ENCODE measurements at regions not wholly inside any gene's neighbourhood (a gene's known extent, or its start where the extent isn't known, plus 50 kb on each side); places are given as distances from the start of the nearest gene placed in this dataset.

GRCh38 chr6:132964101-132964867, 149.9 kb downstream of the RPS12 start:
- H3K27me3 Mint-ChIP-seq = peaks cover 2% of the 10 kb centered on the region
- TF ChIP-seq CTCF (IDR thresholded peaks at IDR 0.05; ENCODE audit: unreplicated experiment) = no peak
- peaks cover 5% of the 10 kb centered on the region for H3K4me1 Mint-ChIP-seq (ENCODE audit: low read depth)
- no peak overlapping the region for H3K4me3 Mint-ChIP-seq (ENCODE audit: low read depth)
- no peaks in the 10 kb centered on the region for H3K9me3 Mint-ChIP-seq (ENCODE audit: low read depth)
- no peaks in the 10 kb centered on the region for H3K36me3 Mint-ChIP-seq (ENCODE audit: insufficient read depth)
- no peak for DNase-seq (ENCODE audit: low spot score, unreplicated experiment)
- H3K27ac Mint-ChIP-seq = no peak overlapping the region

- H3K4me3 Mint-ChIP-seq (ENCODE audit: low read depth) = no peak overlapping the region
- TF ChIP-seq CTCF (IDR thresholded peaks at IDR 0.05; ENCODE audit: unreplicated experiment) = no peak
- no peak for DNase-seq (ENCODE audit: low spot score, unreplicated experiment)
- H3K9me3 Mint-ChIP-seq (ENCODE audit: low read depth) = no peaks in the 10 kb centered on the region
- H3K27me3 Mint-ChIP-seq = peaks cover 4% of the 10 kb centered on the region
- H3K27ac Mint-ChIP-seq = no peak overlapping the region
- H3K4me1 Mint-ChIP-seq (ENCODE audit: low read depth) = peaks cover 5% of the 10 kb centered on the region
- H3K36me3 Mint-ChIP-seq (ENCODE audit: insufficient read depth) = no peaks in the 10 kb centered on the region
Measured at GRCh38 chr6:132964868-132965382, 150.6 kb downstream of the RPS12 start.

- no peak overlapping the region for H3K4me3 Mint-ChIP-seq (ENCODE audit: low read depth)
- H3K36me3 Mint-ChIP-seq (ENCODE audit: insufficient read depth) = no peaks in the 10 kb centered on the region
- no peak for TF ChIP-seq CTCF (IDR thresholded peaks at IDR 0.05; ENCODE audit: unreplicated experiment)
- peaks cover 4% of the 10 kb centered on the region for H3K27me3 Mint-ChIP-seq
- no peaks in the 10 kb centered on the region for H3K9me3 Mint-ChIP-seq (ENCODE audit: low read depth)
- DNase-seq (ENCODE audit: low spot score, unreplicated experiment) = no peak
- no peak overlapping the region for H3K27ac Mint-ChIP-seq
- peaks cover 5% of the 10 kb centered on the region for H3K4me1 Mint-ChIP-seq (ENCODE audit: low read depth)
Measured at GRCh38 chr6:132967871-132968270, 153.5 kb downstream of the RPS12 start.

- TF ChIP-seq CTCF (IDR thresholded peaks at IDR 0.05; ENCODE audit: unreplicated experiment) = no peak
- peaks cover 4% of the 10 kb centered on the region for H3K27me3 Mint-ChIP-seq
- H3K36me3 Mint-ChIP-seq (ENCODE audit: insufficient read depth) = no peaks in the 10 kb centered on the region
- no peaks in the 10 kb centered on the region for H3K9me3 Mint-ChIP-seq (ENCODE audit: low read depth)
- peaks cover 7% of the 10 kb centered on the region for H3K4me1 Mint-ChIP-seq (ENCODE audit: low read depth)
- no peak for DNase-seq (ENCODE audit: low spot score, unreplicated experiment)
- no peak overlapping the region for H3K27ac Mint-ChIP-seq
- no peak overlapping the region for H3K4me3 Mint-ChIP-seq (ENCODE audit: low read depth)
Measured at GRCh38 chr6:132968419-132968950, 154.1 kb downstream of the RPS12 start.

- Mint-ChIP-seq H3K4me3 (ENCODE audit: low read depth) (no peak overlapping the region), H3K27me3 (peaks cover 4% of the 10 kb centered on the region), H3K36me3 (ENCODE audit: insufficient read depth) (no peaks in the 10 kb centered on the region), H3K9me3 (ENCODE audit: low read depth) (no peaks in the 10 kb centered on the region), H3K4me1 (ENCODE audit: low read depth) (peaks cover 4% of the 10 kb centered on the region), H3K27ac (no peak overlapping the region)
- DNase-seq (ENCODE audit: low spot score, unreplicated experiment) = no peak
- no peak for TF ChIP-seq CTCF (IDR thresholded peaks at IDR 0.05; ENCODE audit: unreplicated experiment)
Measured at GRCh38 chr6:132969196-132969595, 154.8 kb downstream of the RPS12 start.
